Stimulated activated CD4-positive, alpha-beta T cell treated with anti-CD3 and anti-CD28 coated beads, Interleukin-1b, Interleukin-23, amount 100 ng/mL, for 4 hours (primary cell): ENCODE measurements at regions not wholly inside any gene's neighbourhood (a gene's known extent, or its start where the extent isn't known, plus 50 kb on each side); places are given as distances from the start of the nearest gene placed in this dataset.
"Not testable (repeated sequence)": the region's sequence is repeated elsewhere in the genome, so short reads cannot be mapped to it uniquely, and the experiment has no call there.

Experiments
- DNase-seq, 2 donors: peaks; one replicate each; pipeline ENCODE4 v3.0.0-alpha.2; 2020; ENCODE audit warnings: low read depth in 2 of 2

DNA sequence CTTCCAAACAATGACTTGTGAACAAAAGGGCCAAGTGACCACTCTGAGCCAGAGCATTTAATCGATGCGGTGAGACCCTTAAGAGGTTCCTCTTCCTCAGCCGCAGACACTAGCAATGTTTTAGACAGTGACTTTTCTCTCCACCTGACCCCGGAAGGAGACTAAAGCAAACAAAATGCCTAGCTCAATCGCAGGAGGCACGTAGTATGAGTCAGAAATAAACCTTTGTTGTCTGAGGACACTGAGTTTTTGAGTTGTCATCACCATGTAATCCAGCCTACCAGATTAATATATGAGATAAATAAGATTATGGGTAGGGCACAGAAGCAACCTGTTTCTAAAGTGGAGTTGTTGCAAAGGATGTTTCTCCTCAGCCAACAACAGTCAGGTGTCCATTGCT, 326.2 kb upstream of the DUSP10 start:
- DNase-seq: no peak

DNA sequence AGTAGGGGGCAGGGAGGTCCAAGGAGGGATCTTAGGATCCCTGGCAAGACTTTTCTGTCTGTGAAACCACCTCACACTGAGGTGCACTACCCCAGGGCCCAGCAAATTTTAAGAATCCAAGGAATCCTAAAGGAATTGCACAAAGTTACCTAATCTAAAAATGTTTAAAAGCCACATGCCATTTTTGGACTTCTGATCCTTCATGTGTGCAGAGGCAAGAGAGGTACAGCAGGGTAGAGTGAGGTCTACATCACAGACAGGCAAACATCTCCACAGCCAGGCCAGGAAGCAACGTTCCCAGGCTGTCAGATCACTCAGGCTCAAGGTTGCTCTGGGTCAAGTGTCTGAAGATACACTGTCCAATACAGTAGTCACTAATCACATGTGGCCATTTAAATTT, 324.6 kb upstream of the DUSP10 start:
- DNase-seq: no peak

DNA sequence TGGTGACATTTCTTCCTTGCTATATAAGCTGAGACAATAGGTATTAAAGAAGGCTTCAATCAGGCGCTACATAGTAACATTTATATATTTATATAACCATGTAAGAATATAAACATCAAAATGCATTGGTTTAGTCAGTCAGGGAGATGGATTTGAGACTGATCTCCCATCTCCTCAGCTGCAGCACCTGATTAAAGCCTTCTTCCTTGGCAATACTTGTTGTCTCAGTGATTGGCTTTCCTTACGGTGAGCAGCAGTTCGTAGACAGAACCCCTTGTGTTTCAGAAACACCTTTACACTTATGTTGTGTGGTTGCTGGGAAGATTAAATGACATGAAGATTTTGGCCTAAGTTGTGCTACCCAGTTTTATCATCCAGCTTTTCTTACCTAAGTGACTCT, 323.3 kb upstream of the DUSP10 start:
- no peak for DNase-seq

DNA sequence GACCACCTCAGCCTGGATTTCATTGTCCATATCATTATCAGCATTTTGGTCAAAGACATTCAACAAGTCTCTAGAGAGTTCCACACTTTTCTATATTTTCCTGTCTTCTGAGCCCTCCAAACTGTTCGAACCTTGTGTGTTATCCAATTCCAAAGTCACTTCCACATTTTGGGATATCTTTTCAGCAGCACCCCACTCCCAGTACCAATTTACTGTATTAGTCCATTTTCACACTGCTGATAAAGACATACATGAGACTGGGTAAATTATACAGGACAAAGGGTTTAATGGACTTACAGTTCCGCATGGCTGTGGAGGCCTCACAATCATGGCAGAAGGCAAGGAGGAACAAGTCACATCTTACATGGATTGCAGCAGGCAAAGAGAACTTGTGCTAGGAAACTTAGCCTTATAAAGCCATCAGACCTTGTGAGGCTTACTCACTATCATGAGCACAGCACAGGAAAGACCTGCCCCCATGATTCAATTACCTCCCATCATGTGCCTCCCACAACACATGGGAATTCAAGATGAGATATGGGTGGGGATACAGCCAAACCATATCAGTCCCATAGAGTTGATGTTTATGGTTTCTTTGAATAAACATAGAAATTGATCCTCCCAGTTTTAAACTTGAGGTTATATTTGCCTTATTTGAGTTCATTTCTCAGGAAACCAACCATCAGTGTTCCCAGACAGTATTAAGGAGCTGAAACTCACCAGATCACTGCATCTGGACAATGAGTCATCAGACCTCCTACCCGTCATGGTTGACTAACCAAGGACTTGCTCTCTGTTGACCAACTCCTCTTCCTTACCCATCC, 322.7 kb upstream of the DUSP10 start:
- no peak for DNase-seq

DNA sequence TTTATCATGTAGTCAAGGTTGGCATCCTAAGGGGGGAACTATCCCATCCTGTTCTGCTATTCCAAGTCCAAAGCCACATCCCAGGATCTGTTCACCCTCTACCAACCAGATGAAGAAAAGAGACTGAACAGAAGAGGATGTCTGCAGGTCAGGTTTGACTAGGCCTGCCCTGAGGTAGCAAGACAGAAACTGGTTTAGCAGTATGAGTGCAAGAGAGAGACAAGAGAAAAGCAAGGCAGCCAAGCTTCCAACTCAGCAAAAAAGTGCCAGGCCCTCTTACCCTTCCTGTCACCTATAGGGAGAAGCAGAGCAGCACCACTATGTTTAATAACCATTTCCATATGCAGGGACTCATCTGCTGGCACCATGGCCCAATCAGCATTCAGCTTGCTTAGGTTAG, 320.8 kb upstream of the DUSP10 start:
- DNase-seq: no peak

GRCh38 chr1:222061711-222062359, 319.9 kb upstream of the DUSP10 start:
- DNase-seq: no peak

GRCh38 chr1:222060210-222060916, 318.5 kb upstream of the DUSP10 start:
- DNase-seq: no peak

GRCh38 chr1:222058249-222058648, 316.4 kb upstream of the DUSP10 start:
- no peak for DNase-seq

- DNase-seq: no peak
These were observed 315.3 kb upstream of the DUSP10 start for GRCh38 chr1:222057162-222057561.

DNA sequence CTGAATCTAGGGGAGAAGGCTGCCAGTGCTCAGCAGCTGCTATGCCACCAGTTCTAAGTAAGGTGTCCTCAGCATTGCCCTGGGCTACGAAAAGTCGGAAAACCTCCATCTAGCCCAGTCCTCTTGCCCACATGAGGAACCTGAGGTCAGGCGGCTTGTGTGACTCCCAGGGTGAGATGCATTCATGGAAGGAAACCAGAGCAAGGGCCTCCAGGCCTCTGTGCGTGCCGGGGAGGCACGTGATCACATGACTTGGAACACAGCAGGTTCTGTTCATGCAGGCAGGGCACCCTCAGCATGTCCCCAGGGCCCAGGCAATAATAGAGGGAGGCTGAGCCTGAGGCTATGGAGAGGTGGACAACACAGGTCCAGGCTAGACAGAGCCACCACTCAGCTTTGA, 312.5 kb upstream of the DUSP10 start:
- DNase-seq: no peak

DNA sequence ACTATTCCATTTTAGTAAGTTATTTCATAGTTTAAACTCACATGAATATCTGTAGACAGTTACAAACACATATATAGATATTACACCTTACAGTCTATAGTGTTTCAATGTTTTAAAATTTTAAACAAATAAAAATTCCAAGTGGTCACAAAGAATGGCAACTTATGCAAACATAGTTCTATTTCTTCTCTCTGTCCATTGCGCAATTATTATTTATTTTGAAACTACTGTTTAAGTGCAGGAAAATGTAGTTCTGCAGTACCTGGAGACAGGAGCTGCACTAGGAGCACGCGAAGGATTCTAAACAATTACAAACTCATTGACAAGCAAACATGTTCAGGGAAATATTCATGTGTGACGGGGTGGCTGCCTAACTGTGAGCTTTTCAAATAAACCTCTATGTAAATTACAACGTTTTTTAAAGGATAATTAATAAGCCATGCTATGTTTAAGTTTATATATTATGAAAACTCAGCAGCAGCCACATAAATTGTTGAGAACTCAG, 312.0 kb upstream of the DUSP10 start:
- no peak for DNase-seq

DNA sequence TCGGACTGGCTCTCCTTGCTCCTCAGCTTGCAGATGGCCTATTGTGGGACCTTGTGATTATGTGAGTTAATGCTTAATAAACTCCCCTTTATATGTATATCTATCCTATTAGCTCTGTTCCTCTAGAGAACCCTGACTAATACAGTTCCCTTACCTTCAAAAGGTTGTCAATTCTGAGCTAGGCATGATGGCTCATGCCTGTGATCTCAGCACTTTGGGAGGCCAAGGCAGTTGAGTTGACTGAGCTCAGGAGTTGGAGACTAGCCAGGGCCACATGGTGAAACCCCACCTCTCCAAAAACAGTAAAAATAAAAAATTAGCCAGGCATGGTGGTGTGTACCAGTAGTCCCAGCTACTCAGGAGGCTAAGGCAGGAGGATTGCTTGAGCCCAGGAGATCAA, 309.4 kb upstream of the DUSP10 start:
- DNase-seq: not testable (repeated sequence)

GRCh38 chr1:222049661-222050060, 307.8 kb upstream of the DUSP10 start:
- not testable (repeated sequence) for DNase-seq

GRCh38 chr1:222049176-222049575, 307.3 kb upstream of the DUSP10 start:
- DNase-seq: no peak

DNA sequence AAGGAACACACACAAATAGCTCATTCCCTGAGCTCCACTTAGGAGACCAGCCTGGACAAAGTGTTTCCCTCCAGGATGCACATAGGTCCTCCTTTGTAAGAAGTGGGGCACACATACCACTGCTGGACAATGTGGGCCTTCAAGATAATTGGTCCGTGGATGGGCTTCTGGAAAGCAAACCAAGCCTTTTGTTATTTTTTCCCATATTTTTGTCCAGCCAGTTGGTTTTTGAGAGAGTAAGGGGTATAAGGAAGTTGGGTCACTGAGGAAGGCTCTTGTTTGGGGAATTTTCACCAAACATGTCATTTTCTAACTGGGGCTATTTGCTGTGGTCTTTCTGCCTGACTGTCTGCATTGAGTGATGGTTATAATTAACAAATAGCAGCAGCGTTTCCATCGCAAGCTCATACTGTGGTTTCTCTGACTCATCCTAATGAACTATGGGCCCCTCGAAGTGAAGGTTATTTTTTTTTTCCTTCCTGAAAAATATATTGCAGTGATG, 306.3 kb upstream of the DUSP10 start:
- DNase-seq: no peak

DNA sequence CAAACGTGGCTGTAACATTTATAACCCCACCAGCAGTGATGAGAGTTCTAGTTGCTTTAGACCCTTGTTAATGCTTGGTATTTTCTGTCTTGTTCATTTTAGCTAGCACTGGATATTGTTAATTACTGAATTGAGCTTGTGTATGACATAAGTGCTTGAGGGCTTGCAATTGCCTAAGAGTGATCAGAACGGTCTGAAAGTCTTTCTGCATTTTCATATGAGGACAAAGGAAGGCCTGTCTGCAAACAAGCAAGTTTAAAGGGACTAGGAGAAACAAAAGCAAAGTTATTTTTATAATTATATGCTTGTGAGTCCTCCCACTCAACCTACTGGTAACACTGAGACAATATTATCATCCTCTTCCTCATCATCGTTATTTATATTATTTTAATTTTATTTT, 305.5 kb upstream of the DUSP10 start:
- no peak for DNase-seq

DNA sequence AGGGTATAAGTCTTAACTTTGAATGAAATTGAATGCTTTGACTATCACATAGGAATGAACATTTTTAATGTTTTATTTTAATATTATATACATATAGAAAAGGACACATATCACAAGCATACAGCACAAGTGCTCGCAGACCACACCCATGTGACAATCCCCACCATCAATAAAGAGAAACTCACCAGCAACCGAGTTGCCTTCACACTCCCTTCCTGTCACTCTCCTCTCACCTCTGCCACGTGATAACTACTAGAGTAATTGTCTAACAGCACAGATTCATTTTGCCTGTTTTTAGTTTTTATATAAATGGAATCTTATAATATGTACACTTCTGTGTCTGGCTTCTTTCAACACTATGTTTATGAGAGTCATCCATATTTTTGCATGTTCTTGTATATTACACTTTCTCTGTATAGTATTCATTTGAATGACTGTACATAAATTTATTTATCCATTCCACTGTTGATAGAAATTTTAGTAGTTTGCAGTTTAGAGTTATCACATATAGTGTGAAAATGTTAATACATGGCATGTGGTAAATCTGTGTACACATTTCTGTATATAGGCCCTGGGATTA, 304.9 kb upstream of the DUSP10 start:
- DNase-seq: no peak

DNA sequence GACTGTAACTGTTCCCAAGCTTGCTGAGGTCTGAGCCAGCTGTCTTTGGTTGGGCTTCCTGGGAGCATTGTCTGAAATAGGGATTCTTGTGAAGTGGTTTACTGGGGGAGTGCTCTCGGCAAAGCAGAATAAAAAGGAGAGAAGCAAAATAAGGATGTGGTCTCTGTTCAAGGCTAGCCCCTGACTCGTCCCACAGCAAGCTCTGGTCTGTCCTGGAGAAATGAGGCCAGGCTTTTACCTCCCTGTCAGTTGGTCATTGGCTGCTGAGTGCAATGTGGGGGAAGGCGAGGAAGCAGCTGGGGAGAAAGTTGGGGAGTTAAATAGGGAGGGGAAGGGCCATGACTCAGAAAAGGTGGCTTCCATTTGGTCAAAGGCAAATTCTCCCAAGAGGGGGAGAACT, 303.9 kb upstream of the DUSP10 start:
- DNase-seq: no peak

GRCh38 chr1:222045236-222045635, 303.3 kb upstream of the DUSP10 start:
- no peak for DNase-seq

GRCh38 chr1:222043444-222044292, 301.8 kb upstream of the DUSP10 start:
- no peak for DNase-seq

- DNase-seq: no peak
These were observed 300.2 kb upstream of the DUSP10 start for GRCh38 chr1:222042120-222042519.
